NCI-H1694 treated with DMSO at 0.1 percent for 48 hours (cell line): ENCODE measurements at regions not wholly inside any gene's neighbourhood (a gene's known extent, or its start where the extent isn't known, plus 50 kb on each side); places are given as distances from the start of the nearest gene placed in this dataset.

Experiments
- DNase-seq: peaks from one replicate; lab custom pipeline; 2025; lab: John Stamatoyannopoulos, UW

DNA sequence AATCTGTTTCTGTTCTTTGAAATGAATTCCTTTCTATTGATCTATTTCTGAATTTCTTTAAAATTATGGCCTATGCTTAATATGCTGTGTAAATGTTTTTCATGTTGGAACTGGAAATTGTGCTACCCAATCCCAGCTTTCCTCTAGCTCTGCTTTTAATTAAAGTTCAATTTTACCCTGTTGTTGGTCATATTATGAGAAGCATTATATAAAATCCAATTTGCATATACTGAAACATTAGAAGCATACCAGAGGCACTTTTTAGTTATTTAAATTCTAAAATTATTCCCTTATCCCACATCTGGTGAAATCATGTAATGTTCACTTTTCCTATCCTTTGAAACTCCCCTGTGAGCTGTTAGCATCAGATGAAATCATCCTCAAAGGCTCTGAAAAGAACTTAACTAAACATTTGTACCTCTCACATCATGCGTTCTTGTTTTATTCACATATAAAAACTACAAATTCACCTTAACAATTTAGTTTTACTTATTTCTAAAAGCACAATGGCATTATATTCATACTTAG, 160.6 kb upstream of the COL21A1 start:
- no peak for DNase-seq

DNA sequence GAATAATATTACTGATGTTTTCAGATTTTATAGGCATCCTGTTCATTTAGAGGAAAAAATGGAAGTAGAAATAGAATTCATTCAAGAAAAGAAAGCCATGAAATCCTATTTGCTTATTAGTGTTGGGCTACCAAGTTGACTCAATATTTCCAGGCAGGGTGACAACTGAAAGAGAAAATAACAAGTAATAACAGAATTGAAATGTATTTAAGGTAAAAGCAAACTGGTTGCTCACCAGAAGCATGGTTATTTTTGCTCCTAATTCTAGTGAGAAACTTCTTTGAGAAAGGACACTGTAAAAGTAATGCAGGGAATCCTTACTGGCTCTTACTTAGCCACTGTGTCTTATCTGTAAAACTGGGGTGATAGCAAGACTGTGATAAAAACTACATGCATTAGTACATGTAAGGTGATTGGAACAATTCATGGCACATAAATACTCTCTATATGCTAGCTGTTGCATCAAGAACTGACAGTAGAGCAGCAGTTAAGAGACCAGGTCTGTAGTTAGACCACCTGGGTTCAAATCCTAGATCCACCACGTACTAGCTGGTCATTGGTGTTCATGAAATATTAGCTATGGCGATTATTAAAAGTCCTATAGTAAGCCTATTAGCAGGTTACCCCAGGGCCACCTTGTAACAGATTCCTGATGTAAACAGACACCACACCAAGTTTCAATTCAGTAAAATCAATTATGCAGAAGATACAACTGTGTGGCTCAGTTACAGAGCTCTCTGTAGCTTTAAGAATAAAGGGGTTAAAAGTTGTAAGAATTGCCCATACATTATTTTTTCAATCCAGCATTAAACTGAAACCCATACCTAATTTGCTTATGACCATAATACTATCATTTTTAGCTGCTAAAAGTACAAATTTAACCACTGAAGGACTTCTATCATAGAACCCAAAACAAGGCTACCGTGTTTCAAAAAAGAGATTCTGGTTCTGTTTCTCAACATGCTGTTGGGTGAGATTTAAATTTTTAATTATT, 159.2 kb upstream of the COL21A1 start:
- no peak for DNase-seq

DNA sequence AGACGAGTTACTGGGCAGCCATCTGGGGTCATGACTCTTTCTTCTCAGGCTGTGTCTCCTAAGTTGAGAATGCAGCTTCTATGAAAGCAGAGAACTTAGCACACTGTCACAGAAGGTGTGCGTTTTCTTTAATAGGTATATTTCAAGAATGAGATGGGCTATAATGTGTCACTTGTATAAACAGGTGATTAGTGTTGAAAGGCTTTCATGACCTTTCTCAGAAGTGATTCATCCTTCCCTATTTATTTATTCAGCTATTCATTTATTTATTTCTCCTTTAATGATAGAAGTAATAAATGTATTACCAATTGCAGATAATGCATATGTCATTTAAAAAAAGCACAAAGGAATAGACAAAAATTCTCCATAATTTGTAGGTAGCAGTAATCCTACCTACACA, 157.2 kb upstream of the COL21A1 start:
- no peak for DNase-seq

DNA sequence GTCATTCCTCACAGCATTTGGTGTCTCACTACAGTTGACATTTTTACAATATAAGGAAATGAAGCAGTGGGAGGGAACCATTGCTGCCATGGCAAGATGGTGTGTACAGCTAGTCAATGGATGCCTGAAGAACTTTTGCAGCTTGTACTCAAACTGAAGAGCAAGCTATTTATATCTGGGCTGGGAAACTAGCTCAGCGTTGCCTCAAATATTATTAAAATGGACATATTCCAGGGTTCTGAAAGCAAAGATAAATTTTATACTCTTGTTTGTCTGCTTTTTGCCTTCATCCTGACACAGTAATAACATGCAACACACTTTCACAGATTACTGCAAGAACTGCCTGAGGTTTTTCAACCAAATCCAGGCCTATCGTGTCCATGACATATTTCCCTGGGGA, 156.4 kb upstream of the COL21A1 start:
- DNase-seq, result no peak

DNA sequence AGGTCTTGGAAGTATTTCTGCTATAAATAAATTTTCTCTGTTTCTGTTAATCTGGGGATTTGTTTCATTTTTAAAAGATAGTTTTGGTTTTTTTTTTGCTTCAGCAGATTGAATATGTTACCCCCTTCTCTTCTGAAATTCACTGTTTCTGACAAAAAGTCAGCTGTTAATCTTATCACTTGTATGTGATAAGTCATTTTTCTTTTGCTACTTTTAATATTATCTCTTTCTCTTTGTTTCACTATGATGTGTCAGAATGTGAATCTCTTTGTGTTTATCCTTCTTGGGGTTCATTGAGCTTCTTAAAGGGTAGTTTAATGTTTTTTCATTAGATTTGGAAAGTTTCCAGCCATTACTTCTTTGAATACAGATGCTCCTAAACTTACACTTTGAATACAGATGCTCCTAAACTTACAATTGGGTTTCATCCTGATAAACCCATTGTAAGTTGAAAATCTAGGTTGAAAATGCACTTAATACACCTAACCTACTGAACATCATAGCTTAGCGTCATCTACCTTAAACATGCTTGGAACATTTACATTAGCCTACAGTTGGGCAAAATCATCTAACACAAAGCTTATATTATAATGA, 154.2 kb upstream of the COL21A1 start:
- DNase-seq, result no peak

DNA sequence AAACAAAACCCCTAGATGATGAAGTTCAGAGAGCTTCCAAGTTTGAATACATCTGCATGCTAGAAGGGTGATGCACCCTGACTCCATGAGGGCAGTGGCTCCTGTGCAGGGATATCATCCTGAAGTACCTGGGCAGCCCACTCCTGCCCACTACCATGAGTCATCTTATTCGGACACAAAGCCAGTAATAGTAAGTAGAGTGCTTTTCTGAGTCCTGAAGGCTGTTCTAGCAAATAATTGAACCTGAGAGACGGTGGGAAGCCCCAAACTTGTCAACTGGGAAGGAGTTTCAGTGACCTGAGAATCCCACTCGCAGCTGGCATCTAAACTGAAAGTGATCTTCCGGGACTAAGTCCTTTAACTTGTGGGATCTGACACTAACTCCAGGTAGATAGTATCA, 152.9 kb upstream of the COL21A1 start:
- no peak for DNase-seq

DNA sequence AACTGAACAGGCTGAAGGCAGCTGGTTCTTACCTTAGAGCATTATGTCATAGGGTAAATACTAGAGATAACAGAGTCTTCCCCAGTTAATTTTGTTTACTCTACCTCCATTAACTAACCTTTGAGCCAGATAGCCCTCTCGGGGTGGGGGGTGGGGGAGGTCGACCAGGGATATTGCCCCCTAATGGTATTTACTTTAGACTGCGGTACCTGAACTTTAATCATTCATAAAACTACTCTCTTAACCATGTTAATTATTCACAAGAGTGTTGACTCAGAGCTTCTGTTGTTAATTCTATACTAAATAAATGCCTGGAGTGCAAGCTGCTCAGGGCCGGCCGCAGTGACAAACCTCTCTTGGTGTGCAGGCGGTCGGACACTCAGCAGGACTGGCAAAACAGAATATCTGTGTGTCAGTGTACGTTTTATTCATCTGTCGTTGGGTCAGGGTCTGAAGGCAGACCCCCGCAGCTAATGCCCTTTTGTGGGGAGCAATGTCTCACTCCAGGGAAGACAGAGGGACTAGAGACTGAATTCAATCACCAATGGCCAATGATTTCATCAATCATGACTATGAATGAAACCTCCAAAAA, 152.4 kb upstream of the COL21A1 start:
- no peak for DNase-seq

DNA sequence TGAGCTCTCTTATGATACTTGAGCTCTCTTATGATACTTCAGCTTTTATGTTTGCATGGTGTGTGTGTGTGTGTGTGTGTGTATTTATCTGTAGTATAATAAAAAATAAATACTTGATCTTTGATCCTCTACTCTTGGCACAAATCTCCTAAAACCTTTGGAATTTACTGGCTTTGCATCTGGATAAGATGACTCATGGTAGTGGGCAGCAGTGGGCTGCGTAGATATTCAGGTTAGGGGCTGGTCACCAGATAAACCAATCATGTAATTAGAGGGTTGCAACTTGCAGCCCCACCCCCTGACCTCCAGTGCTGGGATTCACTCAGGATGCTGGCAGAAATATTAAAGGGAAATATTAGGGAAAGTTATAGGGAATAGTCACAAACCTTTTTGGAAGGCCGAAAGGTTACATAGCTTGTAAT, 151.9 kb upstream of the COL21A1 start:
- no peak for DNase-seq

DNA sequence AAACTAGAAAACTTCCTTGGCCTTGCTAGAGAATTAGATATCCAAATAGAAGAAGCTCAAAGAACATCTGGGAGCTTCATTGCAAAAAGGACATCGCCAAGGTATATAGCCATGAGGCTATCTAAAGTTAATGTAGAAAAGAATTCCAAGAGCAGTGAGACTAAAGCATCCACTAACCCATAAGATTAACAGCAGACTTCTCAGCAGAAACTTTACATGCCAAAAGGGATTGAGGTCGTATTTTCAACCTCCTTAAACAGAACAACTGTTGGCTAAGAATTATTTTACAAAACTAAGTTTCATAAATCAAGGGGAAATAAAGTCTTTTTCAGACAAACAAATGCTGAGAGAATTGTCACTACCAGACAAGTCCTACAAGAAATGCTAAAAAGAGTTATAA, 149.1 kb upstream of the COL21A1 start:
- DNase-seq, result no peak

DNA sequence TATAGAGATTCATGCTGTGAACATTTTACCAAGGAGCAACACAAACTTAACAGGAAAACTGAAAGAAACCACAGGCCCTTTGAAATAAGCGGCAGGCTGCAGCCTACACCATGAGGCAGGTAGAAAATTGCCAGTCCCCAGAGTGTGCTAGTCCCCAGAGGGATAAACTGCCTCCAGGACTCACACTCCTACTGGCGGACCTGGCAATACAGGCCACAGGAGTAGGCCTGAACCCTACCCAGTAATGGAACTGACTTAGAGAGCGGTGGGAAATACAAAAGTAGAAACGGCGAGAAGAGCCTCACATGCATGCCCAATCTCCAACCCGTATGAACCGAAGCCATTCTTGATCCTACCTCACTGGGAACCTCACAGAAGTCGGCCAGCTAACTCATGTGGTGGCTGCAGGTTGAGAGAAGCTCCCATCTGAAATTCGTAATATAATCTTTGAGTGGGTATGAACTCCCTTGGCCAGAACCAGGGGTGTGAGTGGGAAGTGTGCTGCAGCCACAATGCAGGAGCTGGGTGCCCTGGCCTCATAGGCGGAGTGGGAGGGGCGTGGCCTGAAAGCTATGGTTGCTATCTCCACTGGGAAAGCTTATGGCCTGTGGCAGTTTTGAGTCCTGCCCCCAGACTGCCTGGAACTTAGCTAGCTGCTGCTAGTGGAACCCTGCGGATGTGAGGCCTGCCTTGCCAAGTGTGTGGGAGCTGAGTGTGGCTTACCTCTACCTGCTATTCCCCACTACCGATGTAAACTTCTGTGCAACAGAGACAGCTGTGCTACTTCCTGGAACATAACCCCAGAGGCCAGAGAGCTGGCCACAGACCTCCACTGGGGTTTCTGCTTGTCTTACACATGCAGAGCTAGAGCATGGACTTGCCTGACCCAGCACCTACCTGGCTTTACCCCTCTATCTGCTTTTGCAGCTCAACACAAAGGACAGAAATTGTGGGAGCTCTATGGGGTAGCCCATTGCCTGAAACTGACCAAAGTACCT, 146.5 kb upstream of the COL21A1 start:
- no peak for DNase-seq

DNA sequence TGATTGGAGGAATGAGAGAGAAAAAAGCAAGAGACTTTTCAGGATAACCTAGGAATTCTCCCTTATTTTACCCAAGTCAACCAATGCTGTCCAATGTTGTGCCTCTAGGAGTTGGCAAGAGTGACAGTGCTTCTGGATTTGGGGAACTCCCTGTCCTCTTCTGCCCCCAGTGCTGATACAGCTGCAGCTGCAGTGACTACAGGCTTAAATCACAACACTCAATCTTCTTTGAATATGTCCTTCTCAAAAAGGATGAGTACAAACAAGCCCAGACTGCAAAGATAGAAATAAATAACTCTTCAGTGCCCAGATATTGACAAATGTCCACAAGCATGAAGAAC, 141.0 kb upstream of the COL21A1 start:
- DNase-seq, result no peak

DNA sequence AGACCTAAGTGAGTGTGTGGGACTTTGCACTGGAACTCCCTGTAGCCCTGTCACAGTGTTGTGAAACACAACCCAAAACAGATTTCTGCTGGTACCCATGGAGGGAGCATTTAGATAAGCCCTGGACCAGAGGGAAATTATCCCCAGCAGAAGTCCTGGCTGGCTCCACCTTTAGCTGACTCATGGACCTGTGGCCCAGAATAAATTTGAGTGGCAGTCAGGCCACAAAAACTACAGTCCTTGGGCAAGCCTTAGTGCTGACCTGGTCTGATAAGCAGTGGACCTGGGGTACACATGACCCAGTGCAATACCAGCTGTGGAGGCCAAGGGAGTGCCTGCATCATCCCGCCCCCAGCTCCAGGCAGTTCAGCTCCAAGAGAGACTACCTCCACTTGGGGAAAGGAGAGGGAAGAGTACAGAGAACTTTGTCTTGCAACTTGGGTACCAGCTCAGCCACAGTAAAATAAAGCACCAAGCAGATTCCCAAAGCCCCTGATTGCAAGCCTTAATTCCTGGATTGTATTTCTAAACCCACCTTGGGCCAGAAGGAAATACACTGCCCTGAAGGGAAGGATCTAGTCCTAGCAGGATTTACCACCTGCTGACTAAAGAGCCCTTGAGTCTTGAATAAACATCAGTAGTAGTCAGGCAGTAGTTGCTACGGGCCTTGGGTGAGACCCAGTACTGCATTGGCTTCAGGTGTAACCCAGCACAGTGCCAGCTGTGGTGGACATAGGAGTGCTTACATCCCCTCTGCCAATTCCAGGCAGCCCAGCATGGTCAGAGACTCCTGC, 140.4 kb upstream of the COL21A1 start:
- no peak for DNase-seq

DNA sequence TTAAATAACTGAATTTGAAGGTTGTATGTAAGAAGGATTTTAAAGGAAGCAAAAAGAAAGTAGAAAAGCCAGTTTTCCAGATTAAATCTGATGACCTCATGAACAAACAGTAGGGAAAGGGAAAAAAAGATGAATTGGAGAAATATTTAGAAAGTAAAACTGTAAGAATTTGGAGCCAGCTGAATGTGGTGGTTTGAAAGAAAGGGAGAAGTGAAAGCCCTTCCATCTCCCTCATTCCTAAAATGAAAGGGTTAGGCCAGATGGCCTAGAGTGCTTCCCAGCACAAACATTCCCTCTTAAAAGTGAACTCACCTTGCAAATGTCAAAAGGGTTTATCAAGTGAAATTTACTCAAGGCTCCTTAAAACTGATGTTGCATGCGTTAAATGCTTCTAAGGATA, 139.3 kb upstream of the COL21A1 start:
- no peak for DNase-seq

DNA sequence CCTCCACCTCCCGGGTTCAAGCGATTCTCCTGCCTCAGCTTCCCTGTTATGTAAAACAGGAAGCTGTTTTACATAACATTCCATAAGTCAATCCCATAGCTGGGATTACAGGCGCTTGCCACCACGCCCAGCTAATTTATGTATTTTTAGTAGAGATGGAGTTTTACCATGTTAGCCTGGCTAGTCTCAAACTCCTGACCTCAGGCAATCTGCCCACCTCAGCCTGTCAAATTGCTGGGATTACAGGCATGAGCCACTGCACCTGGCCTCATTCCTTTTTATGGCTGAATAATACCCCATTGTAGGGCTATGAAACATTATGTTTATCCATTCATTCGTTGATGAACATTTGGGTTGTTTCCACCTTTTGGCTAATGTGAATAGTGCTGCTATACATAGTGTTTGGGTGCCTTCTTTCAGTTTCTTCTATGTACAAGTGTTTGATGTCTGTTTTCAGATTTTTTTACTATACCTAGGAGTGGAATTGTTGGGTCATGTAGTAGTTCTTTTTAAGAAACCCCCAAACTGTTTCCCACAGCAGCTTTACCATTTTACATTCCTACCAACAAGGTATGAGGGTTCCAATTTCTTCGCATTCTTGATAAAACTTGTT, 138.7 kb upstream of the COL21A1 start:
- no peak for DNase-seq

DNA sequence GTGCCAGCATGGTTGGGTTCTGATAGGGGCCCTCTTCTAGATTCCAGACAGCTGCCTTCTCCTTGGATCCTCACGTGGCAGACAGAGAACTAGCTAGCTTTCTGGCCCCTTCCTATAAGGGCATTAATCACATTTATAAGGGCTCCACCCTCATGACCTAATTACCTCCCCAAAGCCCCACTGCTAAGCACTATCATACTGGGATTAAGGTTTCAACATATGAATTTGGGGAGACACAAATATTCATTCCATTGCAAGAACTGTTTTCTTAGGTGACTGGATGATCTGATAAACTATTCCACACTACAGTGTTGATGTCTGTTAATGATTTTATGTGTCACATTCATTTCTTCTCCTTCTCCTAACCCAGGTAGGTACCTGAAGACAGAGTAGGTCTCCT, 135.8 kb upstream of the COL21A1 start:
- DNase-seq, result no peak

DNA sequence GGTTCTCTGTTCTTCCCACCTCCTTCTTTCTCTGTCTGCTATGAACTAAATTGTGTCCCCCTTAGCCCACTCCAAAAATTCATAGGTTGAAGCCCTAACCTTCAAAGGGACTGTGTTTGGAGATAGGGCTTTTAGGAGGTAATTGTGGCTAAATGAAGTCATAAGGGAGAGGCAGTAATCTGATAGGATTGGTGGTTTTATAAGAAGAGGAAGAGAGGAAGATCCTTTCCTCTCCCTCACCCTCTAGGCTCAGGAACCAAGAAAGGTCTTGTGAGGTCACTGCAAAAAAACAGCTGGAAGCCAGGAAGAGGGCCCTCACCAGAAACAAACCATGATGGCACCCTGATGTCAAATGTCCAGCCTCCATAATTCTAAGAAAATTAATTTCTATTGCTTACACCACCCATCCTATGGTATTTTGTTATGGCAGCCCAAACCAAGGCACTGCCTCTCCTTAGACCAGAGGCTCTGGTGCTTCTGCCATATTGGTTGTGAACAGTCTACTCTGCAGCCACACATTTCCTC, 135.1 kb upstream of the COL21A1 start:
- no peak for DNase-seq

DNA sequence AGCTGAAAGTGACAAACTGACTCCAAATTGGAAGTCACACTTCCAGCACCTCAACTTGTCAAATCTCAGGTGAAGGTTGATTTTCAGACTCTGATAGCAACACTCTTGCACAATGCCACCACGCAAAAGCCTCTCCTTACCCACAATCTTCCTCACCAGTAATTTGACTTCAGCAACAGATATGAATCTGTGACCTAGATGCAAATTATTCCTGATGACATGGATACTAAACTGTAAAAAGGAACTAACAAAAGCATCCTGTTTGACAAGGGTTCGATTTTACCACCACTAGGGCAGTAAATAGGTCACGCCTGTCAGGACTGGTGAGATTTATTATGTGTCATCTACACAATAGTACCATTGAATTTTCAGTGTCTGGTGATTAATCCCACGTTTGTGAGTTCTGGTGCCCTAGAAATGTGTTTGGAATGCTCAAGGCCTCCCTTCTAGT, 134.4 kb upstream of the COL21A1 start:
- DNase-seq, result no peak

DNA sequence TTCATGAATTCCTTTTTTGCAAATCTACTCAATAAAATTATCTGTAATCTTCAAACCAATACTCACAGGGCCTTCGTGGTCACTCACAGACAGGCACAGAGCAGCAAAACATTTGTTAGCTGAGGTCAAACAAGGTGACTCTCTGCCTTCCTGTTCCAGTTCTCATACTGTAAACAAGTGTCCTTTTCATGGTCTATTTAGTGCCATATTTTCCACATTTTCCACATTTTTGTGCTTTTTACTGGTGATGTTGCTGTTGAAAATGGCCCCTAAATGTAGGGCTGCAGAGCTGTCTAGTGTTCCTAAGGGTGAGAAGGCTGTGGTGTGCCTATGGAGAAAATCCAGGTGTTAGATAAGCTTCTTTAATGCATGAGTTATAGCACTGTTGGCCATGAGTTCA, 133.1 kb upstream of the COL21A1 start:
- no peak for DNase-seq

DNA sequence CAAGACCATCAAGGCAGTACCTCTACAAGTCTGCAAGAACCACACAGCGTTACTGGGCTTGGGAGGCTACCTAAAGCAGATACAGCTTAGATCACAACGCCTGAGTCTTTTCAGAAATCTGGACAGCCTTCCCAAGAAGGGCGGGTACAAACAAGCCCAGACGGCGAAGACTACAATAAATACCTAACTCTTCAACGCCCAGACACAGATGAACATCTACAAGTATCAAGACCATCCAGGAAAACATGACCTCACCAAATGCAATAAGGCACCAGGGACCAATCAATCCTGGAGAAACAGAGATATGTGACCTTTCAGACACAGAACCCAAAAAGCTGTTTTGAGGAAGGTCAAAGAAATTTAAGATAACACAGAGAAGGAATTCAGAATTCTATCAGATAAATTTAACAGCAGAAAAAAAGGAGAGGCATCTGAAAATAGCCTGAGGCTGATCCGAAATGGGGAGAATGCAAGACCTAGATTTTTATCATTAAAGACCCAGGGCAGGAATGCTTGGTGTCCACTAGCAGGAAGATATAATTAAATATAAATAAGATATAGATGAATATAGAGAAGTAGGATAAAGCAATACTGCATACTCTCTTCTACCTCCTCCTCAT, 131.7 kb upstream of the COL21A1 start:
- no peak for DNase-seq

DNA sequence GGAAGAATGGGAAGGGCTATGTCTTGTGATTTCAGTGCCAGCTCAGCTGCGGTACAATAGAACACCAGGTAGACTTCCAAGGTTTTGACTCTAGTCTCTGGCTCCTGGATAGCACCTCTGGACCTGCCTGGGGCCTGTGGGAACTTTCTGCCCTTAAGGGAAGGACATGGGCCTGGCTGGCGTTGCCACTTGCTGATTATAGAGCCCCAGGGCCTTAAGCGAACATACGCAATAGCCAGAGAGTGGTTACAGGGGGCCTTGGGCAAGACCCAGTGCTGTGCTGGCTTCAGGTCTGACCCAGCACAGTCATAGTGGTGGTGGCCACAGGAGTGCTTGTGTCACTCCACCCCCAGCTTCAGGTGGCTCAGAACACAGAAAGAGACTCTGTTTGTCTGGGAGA, 131.1 kb upstream of the COL21A1 start:
- DNase-seq, result no peak
